ENCODE measurements at regions not wholly inside any gene's neighbourhood (a gene's known extent, or its start where the extent isn't known, plus 50 kb on each side); places are given as distances from the start of the nearest gene placed in this dataset.

DNA sequence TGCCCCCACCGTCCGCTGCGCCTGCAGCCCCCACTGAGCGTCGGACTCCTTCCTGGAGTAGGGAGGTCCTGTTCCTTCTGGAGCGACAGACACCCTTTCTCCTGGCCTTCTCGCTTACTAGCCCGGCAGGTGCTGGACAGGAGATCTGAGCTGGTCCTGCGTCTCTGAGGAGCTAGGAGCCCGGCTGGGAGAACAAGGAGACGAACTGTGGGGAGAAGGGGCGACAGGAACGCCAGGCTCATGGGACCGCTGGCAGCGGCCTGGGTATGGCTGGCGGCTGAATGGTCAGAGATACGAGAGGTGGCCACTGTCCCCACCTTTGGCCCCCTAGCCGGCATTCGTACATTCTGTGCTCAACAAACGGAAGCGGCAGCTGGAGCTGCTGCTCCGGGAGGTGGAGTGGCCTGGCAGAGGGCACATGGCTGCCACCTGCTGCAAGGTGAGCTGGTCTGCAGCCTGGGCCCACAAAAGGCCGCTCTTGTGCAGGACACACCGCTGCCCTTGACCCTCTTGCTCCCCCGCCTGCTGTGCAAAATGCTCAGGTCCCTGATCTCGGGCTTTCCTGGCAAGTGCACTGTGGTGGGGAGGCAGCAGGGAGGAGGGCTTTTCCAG lies 2066.7 kb downstream of the TP53TG3F start:
- no peaks in the 10 kb centered on the region for H3K27me3 Mint-ChIP-seq (ENCODE audit: insufficient read depth, unreplicated experiment)
- H3K4me1 ChIP-seq, result no peaks in the 10 kb centered on the region
- H3K4me1 Mint-ChIP-seq (ENCODE audit: low read depth, unreplicated experiment), result no peaks in the 10 kb centered on the region
- no peak overlapping the region for H3K4me3 ChIP-seq (ENCODE audit: low read depth, low read length)
- no peak for DNase-seq
- H3K9me3 Mint-ChIP-seq (ENCODE audit: unreplicated experiment), result peaks cover 12% of the 10 kb centered on the region
- ChIA-PET CTCF (no interaction called here), POLR2A (no interaction called here)
- no peaks in the 10 kb centered on the region for H3K9me3 ChIP-seq
- TF ChIP-seq, protein P1, sequence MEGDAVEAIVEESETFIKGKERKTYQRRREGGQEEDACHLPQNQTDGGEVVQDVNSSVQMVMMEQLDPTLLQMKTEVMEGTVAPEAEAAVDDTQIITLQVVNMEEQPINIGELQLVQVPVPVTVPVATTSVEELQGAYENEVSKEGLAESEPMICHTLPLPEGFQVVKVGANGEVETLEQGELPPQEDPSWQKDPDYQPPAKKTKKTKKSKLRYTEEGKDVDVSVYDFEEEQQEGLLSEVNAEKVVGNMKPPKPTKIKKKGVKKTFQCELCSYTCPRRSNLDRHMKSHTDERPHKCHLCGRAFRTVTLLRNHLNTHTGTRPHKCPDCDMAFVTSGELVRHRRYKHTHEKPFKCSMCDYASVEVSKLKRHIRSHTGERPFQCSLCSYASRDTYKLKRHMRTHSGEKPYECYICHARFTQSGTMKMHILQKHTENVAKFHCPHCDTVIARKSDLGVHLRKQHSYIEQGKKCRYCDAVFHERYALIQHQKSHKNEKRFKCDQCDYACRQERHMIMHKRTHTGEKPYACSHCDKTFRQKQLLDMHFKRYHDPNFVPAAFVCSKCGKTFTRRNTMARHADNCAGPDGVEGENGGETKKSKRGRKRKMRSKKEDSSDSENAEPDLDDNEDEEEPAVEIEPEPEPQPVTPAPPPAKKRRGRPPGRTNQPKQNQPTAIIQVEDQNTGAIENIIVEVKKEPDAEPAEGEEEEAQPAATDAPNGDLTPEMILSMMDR (IDR thresholded peaks at IDR 0.05; ENCODE audit: insufficient read depth in 1 of 2, low read depth in 1 of 2, low read length in 1 of 2, severe bottlenecking in 1 of 2, unreplicated experiment in 1 of 2), result no peak
- H3K27ac Mint-ChIP-seq (ENCODE audit: unreplicated experiment), result no peak overlapping the region
- intact Hi-C loops (cut with micrococcal nuclease; ENCODE audit: unreplicated experiment), result no loop called here
- H3K27me3 ChIP-seq (replicated peaks; ENCODE audit: control insufficient read depth, insufficient read depth, low read length), result no peaks in the 10 kb centered on the region
- no peaks in the 10 kb centered on the region for H3K36me3 ChIP-seq (ENCODE audit: control insufficient read depth, insufficient read depth, low read length)
- no peaks in the 10 kb centered on the region for H3K36me3 Mint-ChIP-seq (ENCODE audit: insufficient read depth, unreplicated experiment)
- H3K4me3 Mint-ChIP-seq (ENCODE audit: unreplicated experiment), result no peak overlapping the region
- no TSS peak for BruUV-seq (replicated peaks)

DNA sequence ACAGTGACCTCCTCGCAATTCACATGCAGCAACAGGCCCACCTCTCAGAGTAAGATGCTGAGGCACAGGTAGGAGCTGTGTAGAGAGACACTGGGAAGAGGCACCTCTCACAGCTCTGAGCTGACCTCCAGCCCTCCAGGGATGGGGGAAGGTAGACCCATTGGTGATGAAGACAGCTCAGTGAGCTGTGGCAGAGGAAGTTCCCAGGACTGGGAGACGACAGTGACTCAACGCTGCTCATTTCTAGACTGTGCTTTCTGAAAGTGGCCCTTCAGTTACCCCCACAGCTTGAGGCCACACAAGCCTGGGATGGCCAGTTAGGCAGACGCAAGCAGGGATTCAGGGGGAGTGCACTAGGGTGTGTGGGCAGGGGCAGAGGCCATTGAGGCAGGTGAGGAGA lies 2073.2 kb downstream of the TP53TG3F start:
- intact Hi-C loops (cut with micrococcal nuclease; ENCODE audit: unreplicated experiment), result no loop called here
- Histone ChIP-seq H3K27me3 (replicated peaks; ENCODE audit: control insufficient read depth, insufficient read depth, low read length) (no peaks in the 10 kb centered on the region), H3K4me1 (no peaks in the 10 kb centered on the region), H3K4me3 (ENCODE audit: low read depth, low read length) (no peak overlapping the region), H3K9me3 (no peaks in the 10 kb centered on the region), H3K36me3 (ENCODE audit: control insufficient read depth, insufficient read depth, low read length) (no peaks in the 10 kb centered on the region)
- TF ChIP-seq, protein P1 (IDR thresholded peaks at IDR 0.05; ENCODE audit: insufficient read depth in 1 of 2, low read depth in 1 of 2, low read length in 1 of 2, severe bottlenecking in 1 of 2, unreplicated experiment in 1 of 2), result no peak
- no peak for DNase-seq
- ChIA-PET CTCF (no interaction called here), POLR2A (no interaction called here)
- Mint-ChIP-seq H3K9me3 (ENCODE audit: unreplicated experiment) (peaks cover 18% of the 10 kb centered on the region), H3K27me3 (ENCODE audit: insufficient read depth, unreplicated experiment) (no peaks in the 10 kb centered on the region), H3K36me3 (ENCODE audit: insufficient read depth, unreplicated experiment) (no peaks in the 10 kb centered on the region), H3K4me1 (ENCODE audit: low read depth, unreplicated experiment) (no peaks in the 10 kb centered on the region), H3K27ac (ENCODE audit: unreplicated experiment) (no peak overlapping the region), H3K4me3 (ENCODE audit: unreplicated experiment) (no peak overlapping the region)
- no TSS peak for BruUV-seq (replicated peaks)

DNA sequence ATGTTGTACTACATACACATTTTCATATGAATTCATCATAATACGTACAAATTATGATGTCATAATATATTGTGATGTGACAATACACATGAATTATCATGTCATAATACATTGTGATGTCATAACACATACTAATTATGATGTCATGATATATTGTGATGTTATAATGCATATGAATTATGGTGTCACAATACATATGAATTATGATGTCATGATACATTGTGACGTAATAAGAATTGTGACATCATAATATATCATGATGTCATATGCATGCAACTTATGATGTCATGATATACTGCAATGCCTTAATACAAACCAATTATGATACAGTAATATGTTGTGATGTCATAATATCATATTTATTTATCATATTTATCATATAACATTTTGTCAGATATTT lies 2074.3 kb downstream of the TP53TG3F start:
- Histone ChIP-seq H3K27me3 (replicated peaks; ENCODE audit: control insufficient read depth, insufficient read depth, low read length) (no peaks in the 10 kb centered on the region), H3K4me3 (ENCODE audit: low read depth, low read length) (no peak overlapping the region), H3K4me1 (no peaks in the 10 kb centered on the region), H3K36me3 (ENCODE audit: control insufficient read depth, insufficient read depth, low read length) (no peaks in the 10 kb centered on the region), H3K9me3 (no peaks in the 10 kb centered on the region)
- ChIA-PET POLR2A (no interaction called here), CTCF (no interaction called here)
- H3K4me3 Mint-ChIP-seq (ENCODE audit: unreplicated experiment), result no peak overlapping the region
- no peaks in the 10 kb centered on the region for H3K36me3 Mint-ChIP-seq (ENCODE audit: insufficient read depth, unreplicated experiment)
- no TSS peak for BruUV-seq (replicated peaks)
- intact Hi-C loops (cut with micrococcal nuclease; ENCODE audit: unreplicated experiment), result no loop called here
- peaks cover 20% of the 10 kb centered on the region for H3K9me3 Mint-ChIP-seq (ENCODE audit: unreplicated experiment)
- no peaks in the 10 kb centered on the region for H3K27me3 Mint-ChIP-seq (ENCODE audit: insufficient read depth, unreplicated experiment)
- TF ChIP-seq, protein P1 (IDR thresholded peaks at IDR 0.05; ENCODE audit: insufficient read depth in 1 of 2, low read depth in 1 of 2, low read length in 1 of 2, severe bottlenecking in 1 of 2, unreplicated experiment in 1 of 2), result no peak
- H3K4me1 Mint-ChIP-seq (ENCODE audit: low read depth, unreplicated experiment), result no peaks in the 10 kb centered on the region
- no peak for DNase-seq
- no peak overlapping the region for H3K27ac Mint-ChIP-seq (ENCODE audit: unreplicated experiment)
